ENCODE measurements at regions not wholly inside any gene's neighbourhood (a gene's known extent, or its start where the extent isn't known, plus 50 kb on each side); places are given as distances from the start of the nearest gene placed in this dataset.

- no peak for TF ChIP-seq POLR2AphosphoS5 (IDR thresholded peaks at IDR 0.05; ENCODE audit: low read depth, low read length)
- no peak for TF ChIP-seq POLR2A (IDR thresholded peaks at IDR 0.05; ENCODE audit: low read depth, low read length)
- TF ChIP-seq PAX5 (IDR thresholded peaks at IDR 0.05; ENCODE audit: insufficient read depth, low read length, severe bottlenecking): no peak
Measured at GRCh38 chr1:118558933-118559332, 373.9 kb upstream of the SPAG17 start.

Data from GM12891 (cell line).